Panc1 (cell line): ENCODE measurements at regions not wholly inside any gene's neighbourhood (a gene's known extent, or its start where the extent isn't known, plus 50 kb on each side); places are given as distances from the start of the nearest gene placed in this dataset.

Experiments
- SIN3A ChIP-seq: IDR thresholded peaks from 2 replicates; pipeline ENCODE4 v1.6.1; 2012; ENCODE audit warnings: low read depth, mild to moderate bottlenecking, low read length, moderate library complexity, borderline replicate concordance; ENCODE audit not compliant: insufficient read depth
- TCF7L2 ChIP-seq: IDR thresholded peaks from 2 replicates; pipeline ENCODE4 v1.6.1; 2011; ENCODE audit warnings: mild to moderate bottlenecking, low read depth, low read length, inconsistent platforms
- TF ChIP-seq, protein P1 (sequence below): fragments of 450-650 bp; IDR thresholded peaks from 2 replicates; pipeline ENCODE4 v1.5.1; 2017; ENCODE audit warnings: mild to moderate bottlenecking

DNA sequence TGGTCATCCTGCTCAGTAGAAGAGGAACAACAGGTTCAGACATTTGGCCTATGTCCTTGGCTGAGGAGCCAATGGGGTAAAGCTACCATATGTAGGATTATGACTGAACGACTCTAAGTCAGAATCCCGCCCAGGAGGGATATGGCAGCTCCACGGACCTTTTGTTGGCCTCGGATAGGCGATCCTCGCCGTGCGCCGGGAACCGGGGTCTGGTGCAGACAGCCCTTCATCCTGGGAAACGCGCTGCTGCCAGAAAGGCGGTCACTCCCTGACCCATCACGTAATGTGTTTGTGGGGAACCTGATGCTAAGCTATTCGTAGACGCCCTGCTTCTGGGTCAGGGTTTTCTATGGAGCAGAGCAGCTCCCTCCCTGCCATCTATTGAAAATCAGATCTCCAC lies 178.9 kb upstream of the ALG10B start:
- TF ChIP-seq, protein P1, sequence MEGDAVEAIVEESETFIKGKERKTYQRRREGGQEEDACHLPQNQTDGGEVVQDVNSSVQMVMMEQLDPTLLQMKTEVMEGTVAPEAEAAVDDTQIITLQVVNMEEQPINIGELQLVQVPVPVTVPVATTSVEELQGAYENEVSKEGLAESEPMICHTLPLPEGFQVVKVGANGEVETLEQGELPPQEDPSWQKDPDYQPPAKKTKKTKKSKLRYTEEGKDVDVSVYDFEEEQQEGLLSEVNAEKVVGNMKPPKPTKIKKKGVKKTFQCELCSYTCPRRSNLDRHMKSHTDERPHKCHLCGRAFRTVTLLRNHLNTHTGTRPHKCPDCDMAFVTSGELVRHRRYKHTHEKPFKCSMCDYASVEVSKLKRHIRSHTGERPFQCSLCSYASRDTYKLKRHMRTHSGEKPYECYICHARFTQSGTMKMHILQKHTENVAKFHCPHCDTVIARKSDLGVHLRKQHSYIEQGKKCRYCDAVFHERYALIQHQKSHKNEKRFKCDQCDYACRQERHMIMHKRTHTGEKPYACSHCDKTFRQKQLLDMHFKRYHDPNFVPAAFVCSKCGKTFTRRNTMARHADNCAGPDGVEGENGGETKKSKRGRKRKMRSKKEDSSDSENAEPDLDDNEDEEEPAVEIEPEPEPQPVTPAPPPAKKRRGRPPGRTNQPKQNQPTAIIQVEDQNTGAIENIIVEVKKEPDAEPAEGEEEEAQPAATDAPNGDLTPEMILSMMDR = no peak
- no peak for TF ChIP-seq SIN3A
- TF ChIP-seq TCF7L2 = no peak
